Gastrocnemius medialis (tissue), 4 donors: ENCODE measurements at regions not wholly inside any gene's neighbourhood (a gene's known extent, or its start where the extent isn't known, plus 50 kb on each side); places are given as distances from the start of the nearest gene placed in this dataset.

Source experiments
- POLR2A ChIP-seq, 2 donors: fragments of 450-650 bp; IDR thresholded peaks; one replicate each; pipeline ENCODE4 v1.6.1; 2017; ENCODE audit warnings: antibody characterized with exemption in 2 of 2, mild to moderate bottlenecking in 2 of 2, moderate library complexity in 2 of 2
- TF ChIP-seq, protein P1 (sequence below), 5 experiments: fragments of 450-650 bp in 3 of 5; fragments of 200-600 bp in 2 of 5; sonication (generic) in 2 of 5; IDR thresholded peaks in 4 of 5; conservative IDR thresholded peaks in 1 of 5; 1 replicate in 4 of 5; 2 replicates in 1 of 5; pipeline ENCODE4 v1.5.1; 2016 to 2019; ENCODE audit warnings: antibody characterized with exemption in 5 of 5, mild to moderate bottlenecking in 3 of 5, moderate library complexity in 3 of 5

DNA sequence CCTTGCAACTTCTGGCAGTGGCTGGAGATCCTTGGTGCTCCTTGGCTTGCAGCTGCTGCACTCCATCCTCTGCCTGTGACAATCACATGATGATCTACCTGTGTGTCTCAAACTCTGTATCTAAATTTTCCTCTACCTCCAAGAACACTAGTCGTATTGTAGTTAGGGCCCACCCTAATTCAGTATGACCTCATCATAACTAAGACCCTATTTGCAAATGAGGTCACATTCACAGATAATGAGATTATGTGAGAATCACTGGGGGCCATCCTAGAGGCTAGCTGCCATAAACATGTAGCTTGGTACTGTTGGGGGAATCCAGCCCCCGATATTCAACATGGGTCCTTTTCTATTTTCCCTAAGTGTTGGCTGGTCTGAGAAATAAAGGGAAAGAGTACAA, 183.0 kb upstream of the SMLR1 start:
- TF ChIP-seq, protein P1, sequence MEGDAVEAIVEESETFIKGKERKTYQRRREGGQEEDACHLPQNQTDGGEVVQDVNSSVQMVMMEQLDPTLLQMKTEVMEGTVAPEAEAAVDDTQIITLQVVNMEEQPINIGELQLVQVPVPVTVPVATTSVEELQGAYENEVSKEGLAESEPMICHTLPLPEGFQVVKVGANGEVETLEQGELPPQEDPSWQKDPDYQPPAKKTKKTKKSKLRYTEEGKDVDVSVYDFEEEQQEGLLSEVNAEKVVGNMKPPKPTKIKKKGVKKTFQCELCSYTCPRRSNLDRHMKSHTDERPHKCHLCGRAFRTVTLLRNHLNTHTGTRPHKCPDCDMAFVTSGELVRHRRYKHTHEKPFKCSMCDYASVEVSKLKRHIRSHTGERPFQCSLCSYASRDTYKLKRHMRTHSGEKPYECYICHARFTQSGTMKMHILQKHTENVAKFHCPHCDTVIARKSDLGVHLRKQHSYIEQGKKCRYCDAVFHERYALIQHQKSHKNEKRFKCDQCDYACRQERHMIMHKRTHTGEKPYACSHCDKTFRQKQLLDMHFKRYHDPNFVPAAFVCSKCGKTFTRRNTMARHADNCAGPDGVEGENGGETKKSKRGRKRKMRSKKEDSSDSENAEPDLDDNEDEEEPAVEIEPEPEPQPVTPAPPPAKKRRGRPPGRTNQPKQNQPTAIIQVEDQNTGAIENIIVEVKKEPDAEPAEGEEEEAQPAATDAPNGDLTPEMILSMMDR (IDR thresholded peaks at IDR 0.05 in 4 of 5, conservative IDR thresholded peaks at IDR 0.05 in 1 of 5) = no peak
- no peak for TF ChIP-seq POLR2A (IDR thresholded peaks at IDR 0.05)
